Breast epithelium (tissue), 3 donors: ENCODE measurements at regions not wholly inside any gene's neighbourhood (a gene's known extent, or its start where the extent isn't known, plus 50 kb on each side); places are given as distances from the start of the nearest gene placed in this dataset.

Experiments
- POLR2A ChIP-seq: fragments of 450-650 bp; IDR thresholded peaks from one replicate; pipeline ENCODE4 v1.6.1; 2016; ENCODE audit warnings: antibody characterized with exemption, mild to moderate bottlenecking, moderate library complexity
- TF ChIP-seq, protein P1 (sequence below), 3 donors: fragments of 450-650 bp; IDR thresholded peaks; one replicate each; pipeline ENCODE4 v1.5.1; 2016 to 2017; ENCODE audit warnings: antibody characterized with exemption in 3 of 3, mild to moderate bottlenecking in 3 of 3, moderate library complexity in 3 of 3

DNA sequence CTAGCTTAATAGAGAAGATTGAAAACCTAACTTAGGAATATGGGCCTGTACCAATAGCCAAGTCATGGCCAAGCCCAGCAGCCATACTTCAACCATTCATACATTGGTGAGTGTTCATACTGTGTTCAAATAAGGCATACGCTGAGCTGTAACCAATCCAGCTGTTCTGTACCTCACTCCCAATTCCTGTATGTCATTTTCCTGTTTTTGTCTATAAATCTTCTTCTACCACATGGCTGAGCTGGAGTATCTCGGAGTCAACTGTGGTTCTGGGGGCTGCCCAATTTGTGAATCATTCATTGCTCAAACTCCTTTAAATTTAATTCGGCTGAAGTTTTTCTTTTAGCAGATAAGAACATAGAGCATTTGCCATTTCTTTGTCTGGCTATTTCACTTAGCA is 195.3 kb upstream of the ANKRD50 start:
- TF ChIP-seq, protein P1, sequence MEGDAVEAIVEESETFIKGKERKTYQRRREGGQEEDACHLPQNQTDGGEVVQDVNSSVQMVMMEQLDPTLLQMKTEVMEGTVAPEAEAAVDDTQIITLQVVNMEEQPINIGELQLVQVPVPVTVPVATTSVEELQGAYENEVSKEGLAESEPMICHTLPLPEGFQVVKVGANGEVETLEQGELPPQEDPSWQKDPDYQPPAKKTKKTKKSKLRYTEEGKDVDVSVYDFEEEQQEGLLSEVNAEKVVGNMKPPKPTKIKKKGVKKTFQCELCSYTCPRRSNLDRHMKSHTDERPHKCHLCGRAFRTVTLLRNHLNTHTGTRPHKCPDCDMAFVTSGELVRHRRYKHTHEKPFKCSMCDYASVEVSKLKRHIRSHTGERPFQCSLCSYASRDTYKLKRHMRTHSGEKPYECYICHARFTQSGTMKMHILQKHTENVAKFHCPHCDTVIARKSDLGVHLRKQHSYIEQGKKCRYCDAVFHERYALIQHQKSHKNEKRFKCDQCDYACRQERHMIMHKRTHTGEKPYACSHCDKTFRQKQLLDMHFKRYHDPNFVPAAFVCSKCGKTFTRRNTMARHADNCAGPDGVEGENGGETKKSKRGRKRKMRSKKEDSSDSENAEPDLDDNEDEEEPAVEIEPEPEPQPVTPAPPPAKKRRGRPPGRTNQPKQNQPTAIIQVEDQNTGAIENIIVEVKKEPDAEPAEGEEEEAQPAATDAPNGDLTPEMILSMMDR (IDR thresholded peaks at IDR 0.05) = no peak
- TF ChIP-seq POLR2A = no peak
